Activated CD8-positive, alpha-beta memory T cell treated with anti-CD3 and anti-CD28 coated beads, Interleukin-2, amount 10 ng/mL, durations not matched to agents 7 days and 5 days (primary cell): ENCODE measurements at regions not wholly inside any gene's neighbourhood (a gene's known extent, or its start where the extent isn't known, plus 50 kb on each side); places are given as distances from the start of the nearest gene placed in this dataset.
"Not testable (repeated sequence)": the region's sequence is repeated elsewhere in the genome, so short reads cannot be mapped to it uniquely, and the experiment has no call there.

Experiments used
- ATAC-seq: fragments of 150-1000 bp; cut with Tn5 transposase; one replicate; pipeline ENCODE4 v1.10.0; 2021; ENCODE audit warnings: moderate library complexity
- CTCF ChIA-PET: fragments of 350-600 bp; sonication (Branson Sonifier 250); formaldehyde crosslinking; loops from one replicate; lab custom pipeline; 2021; ENCODE audit warnings: antibody characterized with exemption; lab: Charles Lee
- DNase-seq: peaks from one replicate; pipeline ENCODE4 v3.0.0-alpha.2; 2020
- H3K27ac Mint-ChIP-seq: one replicate; pipeline ENCODE4 v1.8.0; 2021; ENCODE audit warnings: mild to moderate bottlenecking, mixed read lengths
- H3K27me3 Mint-ChIP-seq: one replicate; pipeline ENCODE4 v1.8.0; 2021; ENCODE audit warnings: mixed read lengths
- H3K36me3 Mint-ChIP-seq: one replicate; pipeline ENCODE4 v1.8.0; 2021; ENCODE audit warnings: mild to moderate bottlenecking, mixed read lengths
- H3K4me1 Mint-ChIP-seq: one replicate; pipeline ENCODE4 v1.8.0; 2021; ENCODE audit warnings: mixed read lengths
- H3K4me3 Mint-ChIP-seq: one replicate; pipeline ENCODE4 v1.8.0; 2021; ENCODE audit warnings: mild to moderate bottlenecking, moderate library complexity, mixed read lengths
- H3K9me3 Mint-ChIP-seq: one replicate; pipeline ENCODE4 v1.8.0; 2022; ENCODE audit warnings: low read depth, mixed read lengths

GRCh38 chr1:105544475-105544874, 1512.0 kb upstream of the PRMT6 start:
- ATAC-seq (no peak), DNase-seq (no peak)
- no peaks in the 10 kb centered on the region for H3K4me1 Mint-ChIP-seq
- H3K27ac Mint-ChIP-seq, result no peak overlapping the region
- peaks cover 1% of the 10 kb centered on the region for H3K9me3 Mint-ChIP-seq
- CTCF ChIA-PET, result no interaction called here
- no peak overlapping the region for H3K4me3 Mint-ChIP-seq
- H3K27me3 Mint-ChIP-seq, result no peaks in the 10 kb centered on the region
- no peaks in the 10 kb centered on the region for H3K36me3 Mint-ChIP-seq

DNA sequence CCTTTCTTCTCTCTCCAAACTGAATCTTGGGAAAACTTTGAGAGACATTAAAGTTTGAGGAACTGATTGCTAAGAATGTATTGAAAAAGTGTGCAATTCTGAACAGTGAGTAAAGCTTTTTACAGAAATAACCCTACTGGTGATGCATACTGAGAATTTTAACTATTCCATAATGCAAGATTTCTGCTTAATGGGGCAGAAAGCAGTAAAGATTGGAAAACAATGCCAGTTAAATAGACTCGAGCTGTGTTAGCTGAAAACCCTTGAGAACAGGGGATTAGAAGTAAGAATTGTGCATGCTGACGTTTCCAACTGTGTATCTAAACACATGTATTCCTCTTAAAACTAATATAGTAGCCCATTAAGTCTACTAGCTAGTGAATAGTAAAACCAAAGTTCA, 1500.2 kb upstream of the PRMT6 start:
- ATAC-seq, result no peak
- no peaks in the 10 kb centered on the region for H3K36me3 Mint-ChIP-seq
- CTCF ChIA-PET, result no interaction called here
- no peak overlapping the region for H3K27ac Mint-ChIP-seq
- peaks cover 5% of the 10 kb centered on the region for H3K9me3 Mint-ChIP-seq
- no peak for DNase-seq
- no peak overlapping the region for H3K4me3 Mint-ChIP-seq
- H3K4me1 Mint-ChIP-seq, result no peaks in the 10 kb centered on the region
- no peaks in the 10 kb centered on the region for H3K27me3 Mint-ChIP-seq

GRCh38 chr1:105558023-105558422, 1498.5 kb upstream of the PRMT6 start:
- no peaks in the 10 kb centered on the region for H3K36me3 Mint-ChIP-seq
- no peak for ATAC-seq
- no peaks in the 10 kb centered on the region for H3K4me1 Mint-ChIP-seq
- H3K9me3 Mint-ChIP-seq, result peaks cover 5% of the 10 kb centered on the region
- CTCF ChIA-PET, result no interaction called here
- no peak overlapping the region for H3K4me3 Mint-ChIP-seq
- no peaks in the 10 kb centered on the region for H3K27me3 Mint-ChIP-seq
- no peak for DNase-seq
- H3K27ac Mint-ChIP-seq, result no peak overlapping the region

- H3K36me3 Mint-ChIP-seq, result no peaks in the 10 kb centered on the region
- no peaks in the 10 kb centered on the region for H3K4me1 Mint-ChIP-seq
- H3K27ac Mint-ChIP-seq, result no peak overlapping the region
- ATAC-seq (no peak), DNase-seq (no peak)
- no peaks in the 10 kb centered on the region for H3K27me3 Mint-ChIP-seq
- CTCF ChIA-PET, result no interaction called here
- no peak overlapping the region for H3K4me3 Mint-ChIP-seq
- peaks cover 3% of the 10 kb centered on the region for H3K9me3 Mint-ChIP-seq
Measured at GRCh38 chr1:105565006-105565405, 1491.5 kb upstream of the PRMT6 start.

- peaks cover 1% of the 10 kb centered on the region for H3K9me3 Mint-ChIP-seq
- CTCF ChIA-PET, result no interaction called here
- ATAC-seq, result no peak
Measured at GRCh38 chr1:105585791-105586190, 1470.7 kb upstream of the PRMT6 start.

GRCh38 chr1:105591681-105592080, 1464.8 kb upstream of the PRMT6 start:
- H3K36me3 Mint-ChIP-seq, result no peaks in the 10 kb centered on the region
- ATAC-seq (no peak), DNase-seq (no peak)
- H3K4me1 Mint-ChIP-seq, result no peaks in the 10 kb centered on the region
- CTCF ChIA-PET, result no interaction called here
- H3K27me3 Mint-ChIP-seq, result no peaks in the 10 kb centered on the region
- H3K4me3 Mint-ChIP-seq, result no peak overlapping the region
- no peak overlapping the region for H3K27ac Mint-ChIP-seq
- H3K9me3 Mint-ChIP-seq, result peaks cover 11% of the 10 kb centered on the region

More at GRCh38 chr1:105585791-105586190, 1470.7 kb upstream of the PRMT6 start:
- Mint-ChIP-seq H3K4me1 (no peaks in the 10 kb centered on the region), H3K27ac (no peak overlapping the region), H3K4me3 (no peak overlapping the region), H3K27me3 (no peaks in the 10 kb centered on the region), H3K36me3 (no peaks in the 10 kb centered on the region)
- no peak for DNase-seq

DNA sequence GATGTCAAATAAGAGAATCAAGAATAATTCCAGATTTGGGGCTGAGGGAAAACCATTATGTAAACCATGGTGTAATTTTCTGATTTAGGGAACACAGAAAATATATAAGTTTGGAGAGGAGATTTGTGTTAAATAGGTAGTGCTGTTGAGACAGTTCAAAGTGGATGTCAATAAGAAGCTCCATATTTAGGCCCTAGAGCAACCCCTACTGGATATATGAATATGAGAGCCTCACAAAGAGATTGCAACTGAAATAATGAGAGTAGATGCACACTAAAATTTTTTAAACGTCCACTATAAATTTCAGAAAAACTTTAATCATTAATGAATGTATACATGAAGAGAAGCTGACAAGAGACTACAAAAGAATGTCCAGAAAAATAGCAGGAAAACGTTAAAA, 1447.8 kb upstream of the PRMT6 start:
- Mint-ChIP-seq H3K4me3 (no peak overlapping the region), H3K27me3 (no peaks in the 10 kb centered on the region), H3K9me3 (peaks cover 9% of the 10 kb centered on the region), H3K36me3 (no peaks in the 10 kb centered on the region), H3K4me1 (no peaks in the 10 kb centered on the region), H3K27ac (no peak overlapping the region)
- DNase-seq (no peak), ATAC-seq (no peak)
- CTCF ChIA-PET, result no interaction called here

DNA sequence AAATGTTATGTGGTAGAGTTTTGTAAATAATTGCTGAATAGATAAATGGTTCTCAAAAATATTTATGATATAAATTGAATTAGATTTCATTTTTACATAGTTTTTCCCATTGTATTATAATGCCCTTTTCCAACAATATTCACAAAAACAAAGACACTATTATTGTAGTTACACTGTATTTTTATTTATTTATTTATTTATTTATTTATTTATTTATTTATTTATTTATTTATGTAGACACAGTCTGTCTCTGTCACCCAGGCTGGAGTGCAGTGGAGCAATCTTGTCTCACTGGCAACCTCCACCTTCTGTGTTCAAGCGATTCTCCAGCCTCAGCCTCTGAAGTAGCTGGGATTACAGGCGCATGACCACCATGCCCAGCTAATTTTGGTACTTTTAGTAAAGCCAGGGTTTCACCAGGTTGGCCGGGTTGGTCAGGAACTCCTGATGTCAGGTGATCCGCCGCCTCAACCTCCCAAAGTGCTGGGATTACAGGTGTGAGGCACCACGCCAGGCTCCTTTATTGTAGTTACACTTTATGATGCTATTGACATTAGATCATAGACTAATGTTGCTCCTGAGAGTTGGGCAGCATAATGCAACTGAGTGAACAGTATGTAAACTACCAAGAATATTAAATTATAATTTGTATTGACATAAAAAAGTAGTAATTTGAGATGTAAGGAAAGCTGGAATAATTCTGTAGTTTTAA, 1430.0 kb upstream of the PRMT6 start:
- CTCF ChIA-PET, result no interaction called here
- H3K27ac Mint-ChIP-seq, result no peak overlapping the region
- H3K4me1 Mint-ChIP-seq, result no peaks in the 10 kb centered on the region
- no peaks in the 10 kb centered on the region for H3K27me3 Mint-ChIP-seq
- H3K4me3 Mint-ChIP-seq, result no peak overlapping the region
- no peak for DNase-seq
- ATAC-seq, result no peak
- H3K36me3 Mint-ChIP-seq, result no peaks in the 10 kb centered on the region
- H3K9me3 Mint-ChIP-seq, result peaks cover 6% of the 10 kb centered on the region

DNA sequence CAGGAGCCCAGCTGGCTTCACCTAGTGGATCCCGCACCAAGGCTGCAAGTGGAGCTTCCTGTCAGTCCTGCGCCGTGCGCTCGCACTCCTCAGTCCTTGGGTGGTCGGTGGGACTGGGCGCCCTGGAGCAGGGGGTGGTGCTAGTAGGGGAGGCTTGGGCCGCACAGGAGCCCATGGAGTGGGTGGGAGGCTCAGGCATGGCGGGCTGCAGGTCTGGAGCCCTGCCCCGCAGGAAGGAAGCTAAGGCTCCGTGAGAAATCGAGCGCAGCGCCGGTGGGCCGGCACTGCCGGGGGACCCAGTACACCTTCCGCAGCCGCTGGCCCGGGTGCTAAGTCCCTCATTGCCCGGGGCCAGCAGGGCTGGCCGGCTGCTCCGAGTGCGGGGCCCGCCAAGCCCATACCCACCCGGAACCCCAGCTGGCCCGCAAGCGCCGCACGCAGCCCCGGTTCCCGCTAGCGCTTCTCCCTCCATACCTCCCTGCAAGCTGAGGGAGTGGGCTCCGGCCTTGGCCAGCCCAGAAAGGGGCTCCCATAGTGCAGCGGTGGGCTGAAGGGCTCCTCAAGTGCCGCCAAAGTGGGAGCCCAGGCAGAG, 1425.2 kb upstream of the PRMT6 start:
- CTCF ChIA-PET, H3K4me3 Mint-ChIP-seq, DNase-seq, H3K27me3 Mint-ChIP-seq, H3K36me3 Mint-ChIP-seq, ATAC-seq, H3K4me1 Mint-ChIP-seq, H3K27ac Mint-ChIP-seq, H3K9me3 Mint-ChIP-seq: not testable (repeated sequence)

DNA sequence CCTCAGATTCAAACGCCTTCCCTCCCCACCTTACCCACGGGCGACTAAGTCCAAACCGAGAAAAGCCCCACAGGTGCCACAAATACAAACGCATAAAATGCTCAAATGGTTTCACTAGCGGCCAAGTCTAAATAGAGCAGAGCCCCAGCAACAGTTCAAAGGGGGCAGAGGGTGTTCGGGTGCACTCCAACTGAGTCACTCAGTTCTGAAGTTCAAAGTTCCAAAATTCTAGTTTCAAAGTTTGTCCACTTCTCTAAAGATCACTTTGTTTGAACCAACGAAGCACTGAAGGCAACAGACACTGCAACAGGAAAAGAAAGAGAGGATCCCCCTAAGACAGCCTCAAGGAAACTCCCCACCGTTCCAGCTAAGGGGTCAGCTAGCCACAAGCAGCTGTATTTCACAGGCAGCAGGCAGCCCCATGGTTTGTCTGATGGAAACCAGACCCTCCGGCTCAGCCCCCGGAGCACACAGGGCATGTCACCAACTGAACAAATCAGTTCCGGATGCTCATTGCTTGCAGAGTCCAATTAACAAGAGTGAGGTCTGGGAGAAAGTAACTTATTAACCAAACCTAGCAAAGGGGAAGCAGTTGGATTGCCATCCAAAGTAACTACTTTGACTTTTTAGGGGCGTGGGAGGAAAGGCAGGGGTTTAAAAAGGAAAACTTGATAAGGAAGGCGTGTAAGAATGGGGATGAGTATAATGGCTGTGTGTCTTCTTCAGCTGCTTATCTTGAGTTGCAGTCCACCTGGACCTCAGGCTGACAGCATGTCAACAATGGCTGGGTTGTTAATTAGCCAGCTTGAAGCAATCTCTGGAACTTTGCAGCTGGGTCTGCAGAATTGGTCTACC, 1423.9 kb upstream of the PRMT6 start:
- ATAC-seq (no peak), DNase-seq (no peak)
- Mint-ChIP-seq H3K4me3 (no peak overlapping the region), H3K27me3 (no peaks in the 10 kb centered on the region), H3K36me3 (no peaks in the 10 kb centered on the region), H3K4me1 (no peaks in the 10 kb centered on the region), H3K9me3 (peaks cover 6% of the 10 kb centered on the region), H3K27ac (no peak overlapping the region)
- CTCF ChIA-PET, result no interaction called here

- Mint-ChIP-seq H3K36me3 (no peaks in the 10 kb centered on the region), H3K9me3 (peaks cover 7% of the 10 kb centered on the region), H3K4me1 (no peaks in the 10 kb centered on the region), H3K4me3 (no peak overlapping the region), H3K27me3 (no peaks in the 10 kb centered on the region), H3K27ac (no peak overlapping the region)
- CTCF ChIA-PET, result no interaction called here
- DNase-seq (no peak), ATAC-seq (no peak)
Measured at GRCh38 chr1:105636052-105636451, 1420.4 kb upstream of the PRMT6 start.

DNA sequence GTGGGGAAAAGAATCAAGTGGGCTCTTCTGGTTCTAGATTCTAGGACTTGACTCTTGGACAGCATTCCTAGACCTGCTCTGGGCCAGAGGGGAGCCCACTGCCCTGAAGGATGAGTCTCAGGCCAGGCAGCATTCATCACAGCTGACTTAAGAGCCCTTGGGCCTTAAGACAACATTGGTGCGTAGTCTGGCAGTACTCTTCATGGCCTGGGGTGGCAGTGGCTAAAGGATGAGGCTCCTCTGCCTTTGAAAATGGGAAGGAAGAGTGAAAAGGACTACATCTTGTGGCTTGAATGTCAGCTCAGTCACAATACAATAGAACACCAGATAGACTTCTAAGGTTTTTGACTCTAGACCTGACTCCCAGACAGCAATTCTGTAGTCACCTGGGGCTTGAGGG, 1415.1 kb upstream of the PRMT6 start:
- no peaks in the 10 kb centered on the region for H3K4me1 Mint-ChIP-seq
- H3K4me3 Mint-ChIP-seq, result no peak overlapping the region
- H3K36me3 Mint-ChIP-seq, result no peaks in the 10 kb centered on the region
- CTCF ChIA-PET, result no interaction called here
- ATAC-seq, result no peak
- no peak overlapping the region for H3K27ac Mint-ChIP-seq
- H3K27me3 Mint-ChIP-seq, result no peaks in the 10 kb centered on the region
- H3K9me3 Mint-ChIP-seq, result peaks cover 11% of the 10 kb centered on the region
- no peak for DNase-seq

- Mint-ChIP-seq H3K27me3 (no peaks in the 10 kb centered on the region), H3K36me3 (no peaks in the 10 kb centered on the region), H3K4me1 (no peaks in the 10 kb centered on the region), H3K27ac (no peak overlapping the region), H3K9me3 (peaks cover 5% of the 10 kb centered on the region), H3K4me3 (no peak overlapping the region)
- CTCF ChIA-PET, result no interaction called here
- ATAC-seq (no peak), DNase-seq (no peak)
Measured at GRCh38 chr1:105652109-105652508, 1404.4 kb upstream of the PRMT6 start.

DNA sequence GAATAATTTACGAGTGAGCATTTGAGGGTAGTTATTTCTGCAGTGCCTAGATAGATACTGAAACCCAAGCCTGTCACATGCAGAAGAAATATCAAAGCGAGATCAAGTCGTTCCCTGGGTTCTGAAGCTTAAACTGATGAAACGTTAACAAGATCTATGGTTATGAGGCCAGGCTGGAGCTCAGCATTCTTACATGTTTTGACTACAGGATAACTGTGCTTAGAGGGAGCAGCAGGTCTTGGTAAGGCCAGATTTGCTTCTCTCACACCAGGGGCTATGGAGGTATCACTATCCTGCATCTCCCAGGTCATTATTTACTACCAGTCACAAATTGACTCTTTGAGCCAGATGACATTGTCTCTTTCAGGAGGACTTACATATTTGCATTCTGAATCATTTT, 1401.4 kb upstream of the PRMT6 start:
- DNase-seq (no peak), ATAC-seq (no peak)
- Mint-ChIP-seq H3K4me3 (no peak overlapping the region), H3K9me3 (peaks cover 4% of the 10 kb centered on the region), H3K27ac (no peak overlapping the region), H3K27me3 (no peaks in the 10 kb centered on the region), H3K4me1 (no peaks in the 10 kb centered on the region), H3K36me3 (no peaks in the 10 kb centered on the region)
- CTCF ChIA-PET, result no interaction called here
